Activated naive CD8-positive, alpha-beta T cell treated with anti-CD3 and anti-CD28 coated beads for 36 hours (primary cell): ENCODE measurements at regions not wholly inside any gene's neighbourhood (a gene's known extent, or its start where the extent isn't known, plus 50 kb on each side); places are given as distances from the start of the nearest gene placed in this dataset.

ENCODE experiments used
- DNase-seq: peaks from one replicate; pipeline ENCODE4 v3.0.0; 2021
- H3K27ac Mint-ChIP-seq: one replicate; pipeline ENCODE4 v1.8.0; 2022; ENCODE audit warnings: mild to moderate bottlenecking, moderate library complexity, mixed read lengths
- H3K27me3 Mint-ChIP-seq: one replicate; pipeline ENCODE4 v1.8.0; 2022; ENCODE audit warnings: mild to moderate bottlenecking, mixed read lengths
- H3K36me3 Mint-ChIP-seq: one replicate; pipeline ENCODE4 v1.8.0; 2021; ENCODE audit warnings: mild to moderate bottlenecking, mixed read lengths
- H3K4me1 Mint-ChIP-seq: one replicate; pipeline ENCODE4 v1.8.0; 2021; ENCODE audit warnings: mixed read lengths
- H3K4me3 Mint-ChIP-seq: one replicate; pipeline ENCODE4 v1.8.0; 2022; ENCODE audit warnings: mild to moderate bottlenecking, moderate library complexity, mixed read lengths
- H3K9me3 Mint-ChIP-seq: one replicate; pipeline ENCODE4 v1.8.0; 2022; ENCODE audit warnings: mixed read lengths

- Mint-ChIP-seq H3K9me3 (no peaks in the 10 kb centered on the region), H3K27me3 (peaks cover 15% of the 10 kb centered on the region), H3K4me1 (no peaks in the 10 kb centered on the region), H3K27ac (no peak overlapping the region), H3K4me3 (no peak overlapping the region), H3K36me3 (no peaks in the 10 kb centered on the region)
- DNase-seq, result no peak
These were observed 119.8 kb downstream of the TMEM132E start for GRCh38 chr17:34699181-34699580.

- no peak overlapping the region for H3K4me3 Mint-ChIP-seq
- H3K27ac Mint-ChIP-seq, result no peak overlapping the region
- peaks cover 2% of the 10 kb centered on the region for H3K9me3 Mint-ChIP-seq
- DNase-seq, result no peak
- no peaks in the 10 kb centered on the region for H3K36me3 Mint-ChIP-seq
- no peaks in the 10 kb centered on the region for H3K4me1 Mint-ChIP-seq
- H3K27me3 Mint-ChIP-seq, result peaks cover 31% of the 10 kb centered on the region
These were observed 113.5 kb downstream of the TMEM132E start for GRCh38 chr17:34692920-34693319.
